Inflammatory macrophage (primary cell): ENCODE measurements at regions not wholly inside any gene's neighbourhood (a gene's known extent, or its start where the extent isn't known, plus 50 kb on each side); places are given as distances from the start of the nearest gene placed in this dataset.

Source experiments
- DNase-seq, 2 donors: peaks; one replicate each; pipeline ENCODE4 v3.0.0-alpha.2; 2020 to 2022

GRCh38 chr13:44224450-44225149 is 149.0 kb upstream of the SERP2 start:
- no peak for DNase-seq

- DNase-seq: no peak
Observed at GRCh38 chr13:44229371-44230030, 144.1 kb upstream of the SERP2 start.

GRCh38 chr13:44230071-44230470 is 143.6 kb upstream of the SERP2 start:
- no peak for DNase-seq

GRCh38 chr13:44230736-44231135 is 142.9 kb upstream of the SERP2 start:
- no peak for DNase-seq

GRCh38 chr13:44231786-44232516 is 141.7 kb upstream of the SERP2 start:
- DNase-seq: peak; percentile 57 to 70

GRCh38 chr13:44232774-44233173 is 140.8 kb upstream of the SERP2 start:
- no peak for DNase-seq

- no peak for DNase-seq
Observed at GRCh38 chr13:44234566-44234965, 139.1 kb upstream of the SERP2 start.

- peak; percentile 74 to 76 for DNase-seq
Observed at GRCh38 chr13:44236370-44236769, 137.3 kb upstream of the SERP2 start.

GRCh38 chr13:44236801-44237207 is 136.8 kb upstream of the SERP2 start:
- DNase-seq: peak; percentile 63 to 74

GRCh38 chr13:44237276-44237767 is 136.3 kb upstream of the SERP2 start:
- DNase-seq: peak; percentile 87 to 95

- no peak for DNase-seq
Observed at GRCh38 chr13:44237881-44238421, 135.7 kb upstream of the SERP2 start.

GRCh38 chr13:44240611-44241145 is 132.9 kb upstream of the SERP2 start:
- DNase-seq: no peak

GRCh38 chr13:44241638-44242037 is 132.0 kb upstream of the SERP2 start:
- DNase-seq: no peak

GRCh38 chr13:44242766-44243165 is 130.9 kb upstream of the SERP2 start:
- DNase-seq: no peak

GRCh38 chr13:44243198-44243857 is 130.3 kb upstream of the SERP2 start:
- peak; percentile 47 to 85 for DNase-seq

GRCh38 chr13:44244288-44244687 is 129.3 kb upstream of the SERP2 start:
- peak in 1 of 2 donors; percentile 43 for DNase-seq

- no peak for DNase-seq
Observed at GRCh38 chr13:44249431-44249836, 124.2 kb upstream of the SERP2 start.

- DNase-seq: no peak
Observed at GRCh38 chr13:44252938-44253337, 120.7 kb upstream of the SERP2 start.

- no peak for DNase-seq
Observed at GRCh38 chr13:44255771-44256364, 117.8 kb upstream of the SERP2 start.

GRCh38 chr13:44257796-44258195 is 115.8 kb upstream of the SERP2 start:
- no peak for DNase-seq

- DNase-seq: peak; percentile 94
Observed at GRCh38 chr13:44259045-44260027, 114.3 kb upstream of the SERP2 start.
